ENCODE measurements at regions not wholly inside any gene's neighbourhood (a gene's known extent, or its start where the extent isn't known, plus 50 kb on each side); places are given as distances from the start of the nearest gene placed in this dataset.

DNA sequence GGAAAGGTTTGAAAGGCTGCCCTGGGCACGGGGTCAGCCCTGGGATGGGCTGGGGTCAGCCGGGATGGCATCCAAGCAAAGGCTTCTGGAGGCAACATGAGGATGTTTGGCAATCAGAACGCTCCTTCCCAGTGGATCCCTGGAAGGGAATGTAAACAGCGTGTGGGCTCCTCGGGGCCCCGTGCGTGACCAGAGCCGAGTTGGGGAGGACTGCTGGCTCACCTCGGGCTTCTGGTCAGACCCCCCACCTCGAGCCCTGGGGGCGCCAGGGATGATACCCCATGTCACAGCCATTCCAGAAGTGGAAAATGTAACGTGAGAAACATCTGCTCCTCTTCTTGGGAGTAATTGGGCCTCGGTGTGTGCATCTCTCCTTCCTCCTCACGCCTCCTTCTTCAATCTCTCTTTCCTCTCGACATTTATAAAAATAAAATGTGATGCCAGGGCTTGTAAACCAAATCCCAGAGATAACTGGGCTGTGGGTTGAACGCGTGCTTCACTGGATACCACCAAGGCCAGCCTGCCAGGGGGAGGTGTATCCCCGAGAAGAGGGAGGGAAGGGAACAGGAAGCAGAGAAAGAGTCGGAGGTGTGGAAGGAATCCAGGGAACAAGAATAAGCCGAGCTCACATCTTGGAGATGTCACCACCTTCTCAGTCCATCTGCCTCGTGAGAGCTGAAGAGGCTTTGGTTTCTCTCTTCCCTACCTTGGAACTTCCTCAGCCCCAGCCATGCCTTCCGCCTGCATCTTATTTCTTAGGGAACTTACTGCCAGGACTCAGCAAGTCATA is 144.8 kb downstream of the NUAK1 start:
- no peak for TF ChIP-seq GATA2 (IDR thresholded peaks at IDR 0.05; ENCODE audit: low read depth, low read length)
- TF ChIP-seq GATA3 (IDR thresholded peaks at IDR 0.05; ENCODE audit: low read depth, low read length) = no peak

Measured in SH-SY5Y (cell line).